A172 (cell line): ENCODE measurements at regions not wholly inside any gene's neighbourhood (a gene's known extent, or its start where the extent isn't known, plus 50 kb on each side); places are given as distances from the start of the nearest gene placed in this dataset.
A peak's percentile ranks its signal among the peaks of the same experiment; 100 is the strongest.

Experiments used
- DNase-seq: peaks from one replicate; pipeline ENCODE4 v3.0.0-alpha.2; 2015; ENCODE audit warnings: low spot score

DNA sequence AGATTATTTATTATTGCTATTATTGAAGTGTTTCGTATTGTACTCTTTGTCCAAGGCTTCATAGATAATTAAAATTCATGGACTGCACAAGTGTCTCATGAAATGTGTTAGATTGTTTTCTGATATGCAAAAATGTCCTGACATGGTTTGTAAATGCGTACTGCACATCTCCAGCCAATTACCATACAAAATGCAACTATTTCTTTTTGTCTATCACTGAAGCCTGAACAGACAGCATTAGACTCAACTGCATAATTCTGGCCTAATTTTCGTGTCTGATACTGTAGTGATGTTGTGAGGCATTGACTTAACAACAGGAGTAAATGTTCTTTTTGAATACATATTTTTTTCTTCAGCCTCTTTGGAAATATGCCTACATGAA is 498.2 kb upstream of the CD180 start:
- DNase-seq, result no peak

- DNase-seq, result peak; percentile 12
Measured at GRCh38 chr5:67693956-67694809, 497.6 kb upstream of the CD180 start.

GRCh38 chr5:67686746-67687145 is 490.1 kb upstream of the CD180 start:
- DNase-seq, result no peak

DNA sequence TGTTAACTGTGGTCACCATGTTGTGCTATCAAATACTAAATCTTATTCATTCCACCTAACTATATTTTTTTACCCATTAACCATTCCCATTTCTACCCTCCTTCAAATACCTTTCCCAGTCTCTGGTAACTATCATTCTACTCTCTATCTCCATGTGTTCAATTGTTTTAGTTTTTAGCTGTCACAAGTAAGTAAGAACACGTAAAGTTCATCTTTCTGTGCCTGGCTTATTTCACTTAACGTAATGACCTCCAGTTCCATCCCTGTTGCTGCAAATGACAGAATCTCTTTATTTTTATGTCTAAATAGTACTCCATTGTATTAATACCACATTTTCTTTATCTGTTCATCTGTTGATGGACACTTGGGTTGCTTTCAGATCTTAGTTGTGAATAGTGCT is 485.1 kb upstream of the CD180 start:
- no peak for DNase-seq

GRCh38 chr5:67680099-67680498 is 483.5 kb upstream of the CD180 start:
- DNase-seq, result no peak

GRCh38 chr5:67679184-67679841 is 482.7 kb upstream of the CD180 start:
- DNase-seq, result no peak

DNA sequence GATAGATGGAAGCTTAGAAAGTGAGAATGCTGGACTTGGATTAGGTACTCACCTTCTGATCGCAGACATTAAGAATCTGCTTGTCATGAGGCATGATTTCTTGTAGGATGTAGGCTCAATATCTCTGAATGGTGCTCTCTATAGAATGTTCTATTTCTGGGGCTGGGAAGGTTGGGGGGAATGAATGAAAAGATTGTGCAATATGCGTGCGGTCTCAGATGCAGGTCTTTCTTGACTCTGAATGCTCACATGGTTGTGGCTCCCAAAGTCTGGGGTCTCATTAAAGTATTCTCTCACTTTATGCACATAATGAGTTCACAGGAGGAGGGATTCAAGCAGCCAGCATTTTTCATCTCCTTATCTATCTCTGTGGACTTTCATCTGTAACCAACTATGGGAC is 482.0 kb upstream of the CD180 start:
- DNase-seq, result no peak

- no peak for DNase-seq
Measured at GRCh38 chr5:67677422-67677970, 480.9 kb upstream of the CD180 start.

GRCh38 chr5:67676863-67677262 is 480.3 kb upstream of the CD180 start:
- DNase-seq, result no peak

DNA sequence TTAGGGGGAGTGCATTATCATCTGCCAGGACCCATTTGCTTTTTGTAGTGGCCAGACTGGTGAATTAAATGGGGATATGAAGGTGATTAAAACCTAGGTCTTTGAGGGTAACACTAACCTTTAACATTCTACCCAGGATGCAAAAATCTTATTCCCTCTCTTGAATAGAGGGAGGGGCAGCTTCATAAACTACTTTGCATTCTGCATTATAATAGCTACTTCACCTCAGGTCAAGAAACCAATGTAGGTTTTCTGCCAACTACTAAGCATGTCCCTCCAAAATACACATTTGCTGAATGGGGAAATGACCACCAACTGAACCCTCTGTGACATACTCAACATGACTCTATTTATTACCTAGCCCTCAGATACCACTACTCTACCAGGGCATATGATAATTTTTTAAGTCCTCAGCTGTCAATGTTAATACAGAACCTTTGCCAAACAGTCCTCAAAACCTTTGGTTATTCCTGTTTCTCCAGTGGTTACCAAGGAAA is 477.6 kb upstream of the CD180 start:
- DNase-seq, result no peak

DNA sequence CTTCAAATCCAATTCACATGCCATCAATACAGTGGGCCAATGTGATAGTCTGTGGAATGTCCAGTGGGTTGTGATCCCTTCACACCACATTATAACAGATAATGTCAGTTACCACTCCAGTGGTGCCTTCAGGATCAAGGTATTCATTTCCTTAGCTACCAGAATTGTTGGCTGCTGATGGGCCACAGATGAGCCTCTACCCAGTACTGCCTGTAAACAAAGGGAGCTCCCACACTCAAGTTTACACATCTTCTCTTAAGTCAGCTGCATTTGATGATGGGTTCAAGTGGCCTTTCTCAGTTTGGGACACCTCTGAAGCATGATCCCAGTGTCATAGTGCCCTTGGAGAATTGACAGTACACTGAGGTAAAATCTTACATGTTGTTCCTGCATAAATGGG is 477.0 kb upstream of the CD180 start:
- no peak for DNase-seq

- DNase-seq, result no peak
Measured at GRCh38 chr5:67673180-67673579, 476.6 kb upstream of the CD180 start.

- no peak for DNase-seq
Measured at GRCh38 chr5:67672636-67673035, 476.0 kb upstream of the CD180 start.

GRCh38 chr5:67669916-67670315 is 473.3 kb upstream of the CD180 start:
- DNase-seq, result no peak

- no peak for DNase-seq
Measured at GRCh38 chr5:67660149-67660548, 463.6 kb upstream of the CD180 start.

DNA sequence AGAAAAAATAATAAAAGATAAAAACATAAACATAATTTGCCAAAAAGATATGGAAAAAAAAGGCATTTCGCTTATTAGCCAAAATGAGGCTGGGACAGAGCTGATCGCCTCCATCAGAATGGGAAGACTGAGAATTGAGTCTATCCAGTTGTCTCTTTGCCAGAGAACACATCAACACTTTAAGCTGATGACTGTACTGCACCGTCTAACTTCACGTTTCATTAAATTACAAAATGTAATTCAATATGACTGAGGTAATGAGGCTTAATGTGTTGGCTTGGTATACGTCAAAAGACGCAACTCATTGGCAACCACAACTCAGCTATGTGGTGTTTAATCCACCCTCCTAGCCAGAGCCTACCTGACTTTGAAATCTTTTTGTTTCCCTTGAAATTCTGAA is 462.7 kb upstream of the CD180 start:
- no peak for DNase-seq

GRCh38 chr5:67657055-67657454 is 460.5 kb upstream of the CD180 start:
- DNase-seq, result no peak

DNA sequence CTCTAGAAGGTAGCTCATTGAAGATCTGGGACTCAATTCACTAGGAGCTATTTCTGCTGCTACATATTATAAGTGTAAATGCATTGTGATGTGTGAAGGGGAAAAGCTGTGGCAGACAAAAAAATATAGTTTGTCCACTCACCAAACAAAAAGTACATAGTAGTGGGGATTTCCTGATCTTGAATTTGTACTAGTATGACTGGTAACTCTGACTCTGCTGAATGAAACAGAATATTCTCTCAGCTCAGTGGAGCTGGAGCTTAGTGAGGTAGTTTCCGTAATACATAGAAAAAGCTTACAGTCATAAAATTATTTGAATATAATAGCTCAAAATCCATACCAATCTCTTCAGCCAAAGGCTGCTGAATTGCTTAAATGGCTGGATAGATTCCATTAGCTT is 455.6 kb upstream of the CD180 start:
- no peak for DNase-seq

GRCh38 chr5:67651180-67651579 is 454.6 kb upstream of the CD180 start:
- no peak for DNase-seq

DNA sequence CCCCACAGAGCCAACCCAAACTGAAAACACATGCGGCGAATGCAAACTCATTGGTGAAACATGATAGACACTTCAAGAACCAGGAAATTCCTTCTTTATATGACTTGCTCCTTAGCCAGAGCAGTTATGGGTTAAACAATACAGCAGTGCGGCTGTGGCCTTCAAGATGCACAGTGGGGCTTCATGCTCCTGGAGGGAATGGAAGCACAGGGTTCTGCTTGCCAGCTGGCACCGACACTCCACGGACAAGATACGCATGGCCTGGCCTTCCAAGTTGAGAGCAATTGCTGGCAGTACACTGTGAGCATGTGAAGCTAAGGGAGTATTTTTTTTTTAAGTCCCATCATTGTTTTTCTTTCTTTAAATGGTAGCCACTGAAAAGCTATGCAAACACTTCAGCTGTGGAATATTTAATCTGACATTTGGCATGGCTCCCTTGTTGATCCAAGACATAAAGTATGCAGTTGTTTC is 451.6 kb upstream of the CD180 start:
- DNase-seq, result no peak

- no peak for DNase-seq
Measured at GRCh38 chr5:67647772-67648171, 451.2 kb upstream of the CD180 start.

GRCh38 chr5:67644221-67644920 is 447.8 kb upstream of the CD180 start:
- DNase-seq, result no peak
